Gastroesophageal sphincter (tissue), 4 donors: ENCODE measurements at regions not wholly inside any gene's neighbourhood (a gene's known extent, or its start where the extent isn't known, plus 50 kb on each side); places are given as distances from the start of the nearest gene placed in this dataset.
"Not testable (repeated sequence)": the region's sequence is repeated elsewhere in the genome, so short reads cannot be mapped to it uniquely, and the experiment has no call there.

Experiments used
- ATAC-seq: fragments of 150-250 bp; one replicate; pipeline ENCODE4 v1.9.1; 2016; ENCODE audit warnings: mild to moderate bottlenecking, moderate library complexity
- H3K27ac ChIP-seq, 4 donors: fragments of 200-600 bp; sonication (generic) in 3 of 4; 1 replicate in 3 of 4; 2 replicates in 1 of 4; pipeline ENCODE4 v1.5.1; 2016 to 2019
- H3K27me3 ChIP-seq: fragments of 200-600 bp; sonication (generic); one replicate; pipeline ENCODE4 v1.5.1; 2019
- H3K36me3 ChIP-seq, 2 donors: fragments of 200-600 bp; sonication (generic); one replicate each; pipeline ENCODE4 v1.5.1; 2019; ENCODE audit warnings: control low read depth in 1 of 2
- H3K4me1 ChIP-seq, 3 donors: fragments of 200-600 bp; sonication (generic); 1 replicate in 2 of 3; 2 replicates in 1 of 3; pipeline ENCODE4 v1.5.1; 2016 to 2019; ENCODE audit warnings: control low read depth in 2 of 3
- H3K4me3 ChIP-seq, 2 donors: fragments of 200-600 bp; sonication (generic); one replicate each; pipeline ENCODE4 v1.5.1; 2019; ENCODE audit warnings: mild to moderate bottlenecking in 1 of 2, moderate library complexity in 1 of 2
- H3K9me3 ChIP-seq, 3 donors: fragments of 200-600 bp; sonication (generic); one replicate each; pipeline ENCODE4 v1.5.1; 2017 to 2019; ENCODE audit warnings: control low read depth in 2 of 3
- EP300 ChIP-seq: sonication (generic); formaldehyde crosslinking; IDR thresholded peaks from one replicate; pipeline ENCODE4 v1.6.1; 2017; ENCODE audit warnings: antibody characterized with exemption, mild to moderate bottlenecking
- POLR2A ChIP-seq, 2 donors: fragments of 450-650 bp; IDR thresholded peaks; one replicate each; pipeline ENCODE4 v1.6.1; 2017; ENCODE audit warnings: antibody characterized with exemption in 2 of 2, mild to moderate bottlenecking in 2 of 2, moderate library complexity in 1 of 2
- POLR2AphosphoS5 ChIP-seq: sonication (generic); formaldehyde crosslinking; IDR thresholded peaks from one replicate; pipeline ENCODE4 v1.6.1; 2017; ENCODE audit warnings: antibody characterized with exemption
- WGBS, 2 donors: methylation state at CpG; one replicate each; pipeline ENCODE4 v1.1.5; 2018; ENCODE audit warnings: low coverage in 1 of 2; 5-methylcytosine and 5-hydroxymethylcytosine counted together
- TF ChIP-seq, protein P1 (sequence below), 4 experiments: fragments of 200-600 bp in 2 of 4; fragments of 450-650 bp in 2 of 4; sonication (generic) in 1 of 4; IDR thresholded peaks; one replicate each; pipeline ENCODE4 v1.5.1; 2017 to 2019; ENCODE audit warnings: antibody characterized with exemption in 4 of 4, mild to moderate bottlenecking in 2 of 4, moderate library complexity in 2 of 4

- Histone ChIP-seq H3K4me3 (no peak overlapping the region), H3K4me1 (peaks cover 0 to 30% (median 4%) of the 10 kb centered on the region in 3 donors), H3K27me3 (no peaks in the 10 kb centered on the region), H3K27ac (no peak overlapping the region), H3K9me3 (no peaks in the 10 kb centered on the region), H3K36me3 (no peaks in the 10 kb centered on the region)
- ATAC-seq, result no peak
- WGBS, 2 donors, result 41 to 51% methylated on average over 5 to 8 of the region's 9 CpGs
- TF ChIP-seq POLR2A (IDR thresholded peaks at IDR 0.05), result no peak
- TF ChIP-seq, protein P1, sequence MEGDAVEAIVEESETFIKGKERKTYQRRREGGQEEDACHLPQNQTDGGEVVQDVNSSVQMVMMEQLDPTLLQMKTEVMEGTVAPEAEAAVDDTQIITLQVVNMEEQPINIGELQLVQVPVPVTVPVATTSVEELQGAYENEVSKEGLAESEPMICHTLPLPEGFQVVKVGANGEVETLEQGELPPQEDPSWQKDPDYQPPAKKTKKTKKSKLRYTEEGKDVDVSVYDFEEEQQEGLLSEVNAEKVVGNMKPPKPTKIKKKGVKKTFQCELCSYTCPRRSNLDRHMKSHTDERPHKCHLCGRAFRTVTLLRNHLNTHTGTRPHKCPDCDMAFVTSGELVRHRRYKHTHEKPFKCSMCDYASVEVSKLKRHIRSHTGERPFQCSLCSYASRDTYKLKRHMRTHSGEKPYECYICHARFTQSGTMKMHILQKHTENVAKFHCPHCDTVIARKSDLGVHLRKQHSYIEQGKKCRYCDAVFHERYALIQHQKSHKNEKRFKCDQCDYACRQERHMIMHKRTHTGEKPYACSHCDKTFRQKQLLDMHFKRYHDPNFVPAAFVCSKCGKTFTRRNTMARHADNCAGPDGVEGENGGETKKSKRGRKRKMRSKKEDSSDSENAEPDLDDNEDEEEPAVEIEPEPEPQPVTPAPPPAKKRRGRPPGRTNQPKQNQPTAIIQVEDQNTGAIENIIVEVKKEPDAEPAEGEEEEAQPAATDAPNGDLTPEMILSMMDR (IDR thresholded peaks at IDR 0.05), result no peak
- TF ChIP-seq POLR2AphosphoS5, result no peak
- no peak for TF ChIP-seq EP300
These were observed 176.7 kb upstream of the ADAMTSL1 start for GRCh38 chr9:18297056-18297841.

DNA sequence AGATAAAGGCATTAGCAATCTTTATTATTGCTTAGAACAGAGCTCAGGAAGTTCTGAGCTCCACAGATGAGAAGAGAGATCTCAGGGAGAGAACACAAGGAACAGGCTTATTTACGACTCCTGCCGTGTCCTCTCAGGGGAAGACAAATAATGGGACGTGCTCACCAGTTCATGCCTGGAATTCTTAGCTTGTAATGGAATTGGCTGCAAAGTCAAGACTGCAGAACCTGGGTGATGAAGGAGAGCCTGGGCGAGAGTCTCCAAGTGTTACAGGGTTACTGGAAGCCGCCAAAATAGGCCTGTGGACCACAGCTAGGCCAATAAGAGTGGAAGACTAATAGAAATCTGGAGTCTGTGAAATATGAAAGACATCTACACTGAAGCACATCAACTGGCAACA is 174.5 kb upstream of the ADAMTSL1 start:
- H3K27me3 ChIP-seq, result no peaks in the 10 kb centered on the region
- ATAC-seq, result no peak
- H3K27ac ChIP-seq, result no peak overlapping the region
- H3K4me3 ChIP-seq, result no peak overlapping the region
- H3K9me3 ChIP-seq, result no peaks in the 10 kb centered on the region
- H3K36me3 ChIP-seq, result no peaks in the 10 kb centered on the region
- 66 to 78% methylated on average over 5 of the region's 5 CpGs for WGBS, 2 donors
- TF ChIP-seq, protein P1 (IDR thresholded peaks at IDR 0.05), result no peak
- TF ChIP-seq POLR2A (IDR thresholded peaks at IDR 0.05) (no peak), EP300 (no peak), POLR2AphosphoS5 (no peak)
- peaks cover 0 to 40% (median 4%) of the 10 kb centered on the region in 3 donors for H3K4me1 ChIP-seq

DNA sequence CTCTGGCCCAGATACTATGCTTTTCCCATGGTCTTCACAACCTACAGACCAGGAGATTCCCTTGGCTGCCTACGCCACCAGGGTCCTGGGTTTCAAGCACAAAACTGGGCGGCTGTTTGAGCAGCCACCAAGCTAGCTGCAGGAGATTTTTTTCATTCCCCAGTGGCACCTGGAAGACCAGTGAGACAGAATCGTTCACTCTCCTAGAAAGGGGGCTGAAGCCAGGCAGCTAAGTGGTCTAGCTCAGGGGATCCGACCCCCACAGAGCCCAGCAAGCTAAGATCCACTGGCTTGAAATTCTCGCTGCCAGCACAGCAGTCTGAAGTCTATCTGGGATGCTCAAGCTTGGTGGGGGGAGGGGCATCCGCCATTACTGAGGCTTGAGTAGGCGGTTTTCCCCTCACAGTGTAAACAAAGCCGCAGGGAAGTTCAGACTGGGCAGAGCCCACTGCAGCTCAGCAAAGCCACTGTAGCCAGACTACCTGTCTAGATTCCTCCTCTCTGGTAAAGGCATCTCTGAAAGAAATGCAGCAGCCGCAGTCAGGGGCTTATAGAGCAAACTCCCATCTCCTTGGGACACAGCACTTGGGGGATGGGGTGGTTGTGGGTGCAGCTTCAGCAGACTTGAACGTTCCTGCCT is 168.7 kb upstream of the ADAMTSL1 start:
- not testable (repeated sequence) for ATAC-seq, H3K9me3 ChIP-seq, H3K36me3 ChIP-seq, H3K4me3 ChIP-seq, H3K27me3 ChIP-seq, H3K27ac ChIP-seq
- peaks cover 0 to 17% (median 0%) of the 10 kb centered on the region in 3 donors for H3K4me1 ChIP-seq
- 59% methylated on average over 4 of the region's 10 CpGs; no CpG with 5 or more reads in 1 of the 2 donors for WGBS, 2 donors

GRCh38 chr9:18314316-18314715 is 159.6 kb upstream of the ADAMTSL1 start:
- Histone ChIP-seq H3K9me3 (no peaks in the 10 kb centered on the region), H3K27ac (no peak overlapping the region), H3K4me3 (no peak overlapping the region), H3K36me3 (no peaks in the 10 kb centered on the region), H3K27me3 (no peaks in the 10 kb centered on the region), H3K4me1 (no peaks in the 10 kb centered on the region)
- TF ChIP-seq EP300 (no peak), POLR2A (IDR thresholded peaks at IDR 0.05) (no peak), POLR2AphosphoS5 (no peak)
- TF ChIP-seq, protein P1 (IDR thresholded peaks at IDR 0.05), result no peak
- ATAC-seq, result no peak
- WGBS, 2 donors, result 86 to 92% methylated on average over 9 to 11 of the region's 14 CpGs

- Histone ChIP-seq H3K9me3 (no peaks in the 10 kb centered on the region), H3K27ac (no peak overlapping the region), H3K27me3 (no peaks in the 10 kb centered on the region), H3K4me1 (peaks cover 0 to 13% (median 3%) of the 10 kb centered on the region in 3 donors), H3K4me3 (no peak overlapping the region), H3K36me3 (no peaks in the 10 kb centered on the region)
- WGBS, 2 donors, result 82 to 100% methylated on average over 1 of the region's 1 CpG
- ATAC-seq, result no peak
- TF ChIP-seq POLR2A (IDR thresholded peaks at IDR 0.05) (no peak), POLR2AphosphoS5 (no peak), EP300 (no peak)
- TF ChIP-seq, protein P1 (IDR thresholded peaks at IDR 0.05), result no peak
These were observed 156.1 kb upstream of the ADAMTSL1 start for GRCh38 chr9:18317896-18318295.
